Panc1 (cell line): ENCODE measurements at regions not wholly inside any gene's neighbourhood (a gene's known extent, or its start where the extent isn't known, plus 50 kb on each side); places are given as distances from the start of the nearest gene placed in this dataset.
A peak's percentile ranks its signal among the peaks of the same experiment; 100 is the strongest.

Source experiments
- ATAC-seq: fragments of 200-7000 bp; cut with Tn5 transposase; 2 replicates; pipeline ENCODE4 v1.9.1; 2020; ENCODE audit warnings: mild to moderate bottlenecking, moderate library complexity
- BruUV-seq: library from RNA; stranded (reverse); fragments of 400-500 nt; replicated peaks from 2 replicates; lab custom pipeline; 2021; lab: Mats Ljungman, UMichigan
- CTCF ChIA-PET: fragments of 300-600 bp; sonication (Branson Sonifier 250); formaldehyde crosslinking; loops from one replicate; lab custom pipeline; 2022; ENCODE audit warnings: antibody characterized with exemption; lab: Charles Lee
- POLR2A ChIA-PET: fragments of 300-600 bp; sonication (Branson Sonifier 250); formaldehyde crosslinking; loops from one replicate; lab custom pipeline; 2022; ENCODE audit warnings: antibody characterized with exemption; lab: Charles Lee
- DNase-seq: peaks from one replicate; pipeline ENCODE4 v3.0.0-alpha.2; 2010; ENCODE audit warnings: low read depth, low spot score
- H3K27ac ChIP-seq: 2 replicates; pipeline ENCODE4 v1.5.1; 2011; ENCODE audit warnings: mild to moderate bottlenecking, low read length, inconsistent platforms
- H3K27me3 ChIP-seq: fragments of 200-500 bp; sonication (Bioruptor generic); 2 replicates; pipeline ENCODE4 v1.6.0; 2014; ENCODE audit warnings: low read length, inconsistent platforms; ENCODE audit not compliant: control insufficient read depth, insufficient read depth
- H3K36me3 ChIP-seq: fragments of 200-500 bp; sonication (Bioruptor generic); 2 replicates; pipeline ENCODE4 v1.5.1; 2014; ENCODE audit warnings: inconsistent platforms, mild to moderate bottlenecking, low read length, moderate library complexity; ENCODE audit not compliant: control insufficient read depth, insufficient read depth
- H3K4me1 ChIP-seq: 2 replicates; pipeline ENCODE4 v1.5.1; 2011; ENCODE audit warnings: inconsistent platforms, mild to moderate bottlenecking, low read length, moderate library complexity; ENCODE audit not compliant: control insufficient read depth, insufficient read depth
- H3K4me3 ChIP-seq, 2 experiments: 2 replicates each; pipeline ENCODE4 v1.5.1; 2011 to 2012; ENCODE audit warnings: low read depth in 2 of 2, low read length in 2 of 2, mild to moderate bottlenecking in 2 of 2, inconsistent platforms in 1 of 2, moderate library complexity in 1 of 2
- H3K9me3 ChIP-seq: fragments of 200-500 bp; sonication (Bioruptor generic); 2 replicates; pipeline ENCODE4 v1.5.1; 2014; ENCODE audit warnings: low read depth, mild to moderate bottlenecking, inconsistent platforms, low read length, moderate library complexity; ENCODE audit not compliant: control insufficient read depth, insufficient read depth
- POLR2AphosphoS5 ChIP-seq: IDR thresholded peaks from 2 replicates; pipeline ENCODE4 v1.6.1; 2012; ENCODE audit warnings: mild to moderate bottlenecking, low read depth, low read length, moderate library complexity
- SIN3A ChIP-seq: IDR thresholded peaks from 2 replicates; pipeline ENCODE4 v1.6.1; 2012; ENCODE audit warnings: low read depth, mild to moderate bottlenecking, low read length, moderate library complexity, borderline replicate concordance; ENCODE audit not compliant: insufficient read depth
- TCF7L2 ChIP-seq: IDR thresholded peaks from 2 replicates; pipeline ENCODE4 v1.6.1; 2011; ENCODE audit warnings: mild to moderate bottlenecking, low read depth, low read length, inconsistent platforms
- in situ Hi-C: cut with HindIII; loops from 2 replicates; pipeline ENCODE4 v1.10.0; 2016; ENCODE audit warnings: low sequenced_read_pairs, low pct_unique_long_range_greater_than_20kb
- intact Hi-C: fragments of 100-400 bp; cut with micrococcal nuclease; formaldehyde crosslinking; loops from one replicate; pipeline ENCODE4 v1.10.0; 2022; ENCODE audit not compliant: unreplicated experiment
- TF ChIP-seq, protein P1 (sequence below): fragments of 450-650 bp; IDR thresholded peaks from 2 replicates; pipeline ENCODE4 v1.5.1; 2017; ENCODE audit warnings: mild to moderate bottlenecking
- TF ChIP-seq, protein P2 (sequence below), 2 experiments: IDR thresholded peaks; 2 replicates each; pipeline ENCODE4 v1.6.1; 2011 to 2012; ENCODE audit warnings: low read depth in 2 of 2, control low read depth in 1 of 2, low read length in 1 of 2, mild to moderate bottlenecking in 1 of 2, moderate library complexity in 1 of 2; ENCODE audit not compliant: insufficient read depth in 1 of 2

DNA sequence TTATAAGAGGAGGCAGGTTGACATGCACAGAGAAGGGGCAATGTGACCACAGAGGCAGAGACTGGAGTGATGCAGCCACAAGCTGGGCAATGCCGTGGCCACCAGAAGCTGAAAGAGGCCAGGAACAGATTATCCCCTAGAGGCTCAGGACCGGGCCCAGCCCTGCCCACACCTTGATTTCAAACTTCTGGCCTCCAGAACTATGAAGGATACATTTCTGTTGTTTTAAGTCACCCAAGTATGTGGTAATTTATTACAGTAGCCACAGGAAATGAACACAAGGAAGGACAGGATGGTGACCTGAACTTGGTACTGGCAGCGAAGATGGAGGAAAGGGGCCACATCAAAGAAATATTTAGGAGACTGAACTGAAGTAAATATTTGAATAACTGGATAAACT, 66.8 kb upstream of the RIOK3 start:
- intact Hi-C loops (no loop called here), in situ Hi-C loops (no loop called here)
- BruUV-seq = no TSS peak
- Histone ChIP-seq H3K4me3 (no peak overlapping the region), H3K27me3 (no peaks in the 10 kb centered on the region), H3K27ac (peak overlapping the region; percentile 40; the same call in 1 of the 2 replicates), H3K36me3 (no peaks in the 10 kb centered on the region), H3K4me1 (peaks cover 3% of the 10 kb centered on the region; the same call in 1 of the 2 replicates), H3K9me3 (no peaks in the 10 kb centered on the region)
- TF ChIP-seq, protein P1, sequence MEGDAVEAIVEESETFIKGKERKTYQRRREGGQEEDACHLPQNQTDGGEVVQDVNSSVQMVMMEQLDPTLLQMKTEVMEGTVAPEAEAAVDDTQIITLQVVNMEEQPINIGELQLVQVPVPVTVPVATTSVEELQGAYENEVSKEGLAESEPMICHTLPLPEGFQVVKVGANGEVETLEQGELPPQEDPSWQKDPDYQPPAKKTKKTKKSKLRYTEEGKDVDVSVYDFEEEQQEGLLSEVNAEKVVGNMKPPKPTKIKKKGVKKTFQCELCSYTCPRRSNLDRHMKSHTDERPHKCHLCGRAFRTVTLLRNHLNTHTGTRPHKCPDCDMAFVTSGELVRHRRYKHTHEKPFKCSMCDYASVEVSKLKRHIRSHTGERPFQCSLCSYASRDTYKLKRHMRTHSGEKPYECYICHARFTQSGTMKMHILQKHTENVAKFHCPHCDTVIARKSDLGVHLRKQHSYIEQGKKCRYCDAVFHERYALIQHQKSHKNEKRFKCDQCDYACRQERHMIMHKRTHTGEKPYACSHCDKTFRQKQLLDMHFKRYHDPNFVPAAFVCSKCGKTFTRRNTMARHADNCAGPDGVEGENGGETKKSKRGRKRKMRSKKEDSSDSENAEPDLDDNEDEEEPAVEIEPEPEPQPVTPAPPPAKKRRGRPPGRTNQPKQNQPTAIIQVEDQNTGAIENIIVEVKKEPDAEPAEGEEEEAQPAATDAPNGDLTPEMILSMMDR = no peak
- no peak for TF ChIP-seq POLR2AphosphoS5
- TF ChIP-seq, protein P2, sequence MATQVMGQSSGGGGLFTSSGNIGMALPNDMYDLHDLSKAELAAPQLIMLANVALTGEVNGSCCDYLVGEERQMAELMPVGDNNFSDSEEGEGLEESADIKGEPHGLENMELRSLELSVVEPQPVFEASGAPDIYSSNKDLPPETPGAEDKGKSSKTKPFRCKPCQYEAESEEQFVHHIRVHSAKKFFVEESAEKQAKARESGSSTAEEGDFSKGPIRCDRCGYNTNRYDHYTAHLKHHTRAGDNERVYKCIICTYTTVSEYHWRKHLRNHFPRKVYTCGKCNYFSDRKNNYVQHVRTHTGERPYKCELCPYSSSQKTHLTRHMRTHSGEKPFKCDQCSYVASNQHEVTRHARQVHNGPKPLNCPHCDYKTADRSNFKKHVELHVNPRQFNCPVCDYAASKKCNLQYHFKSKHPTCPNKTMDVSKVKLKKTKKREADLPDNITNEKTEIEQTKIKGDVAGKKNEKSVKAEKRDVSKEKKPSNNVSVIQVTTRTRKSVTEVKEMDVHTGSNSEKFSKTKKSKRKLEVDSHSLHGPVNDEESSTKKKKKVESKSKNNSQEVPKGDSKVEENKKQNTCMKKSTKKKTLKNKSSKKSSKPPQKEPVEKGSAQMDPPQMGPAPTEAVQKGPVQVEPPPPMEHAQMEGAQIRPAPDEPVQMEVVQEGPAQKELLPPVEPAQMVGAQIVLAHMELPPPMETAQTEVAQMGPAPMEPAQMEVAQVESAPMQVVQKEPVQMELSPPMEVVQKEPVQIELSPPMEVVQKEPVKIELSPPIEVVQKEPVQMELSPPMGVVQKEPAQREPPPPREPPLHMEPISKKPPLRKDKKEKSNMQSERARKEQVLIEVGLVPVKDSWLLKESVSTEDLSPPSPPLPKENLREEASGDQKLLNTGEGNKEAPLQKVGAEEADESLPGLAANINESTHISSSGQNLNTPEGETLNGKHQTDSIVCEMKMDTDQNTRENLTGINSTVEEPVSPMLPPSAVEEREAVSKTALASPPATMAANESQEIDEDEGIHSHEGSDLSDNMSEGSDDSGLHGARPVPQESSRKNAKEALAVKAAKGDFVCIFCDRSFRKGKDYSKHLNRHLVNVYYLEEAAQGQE (IDR thresholded peaks at IDR 0.05; ENCODE audit: insufficient read depth in 1 of 2, low read depth in 2 of 2, low read length in 1 of 2) = no peak
- no peak for TF ChIP-seq TCF7L2
- no peak for TF ChIP-seq SIN3A
- POLR2A ChIA-PET = no interaction called here
- CTCF ChIA-PET = no interaction called here
- DNase-seq (no peak), ATAC-seq (no peak)

DNA sequence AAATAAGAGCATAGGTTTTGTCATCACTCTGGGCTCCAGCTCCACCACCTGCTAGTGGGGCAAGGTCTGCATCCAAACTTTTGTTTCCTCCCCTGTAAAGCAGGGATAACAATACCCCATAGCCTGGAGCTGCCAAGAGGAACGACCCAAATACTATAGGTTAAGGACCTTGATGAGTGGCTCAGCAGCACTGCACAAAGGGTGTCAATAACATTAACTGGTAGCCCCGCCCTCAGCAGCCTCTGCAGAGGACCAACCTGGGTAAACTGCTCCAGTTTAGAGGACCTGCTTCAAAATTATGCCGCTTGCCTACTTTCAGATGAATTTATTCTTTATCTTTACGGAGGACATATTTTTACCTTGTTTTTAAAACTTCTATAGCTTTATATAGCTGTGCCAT, 65.8 kb upstream of the RIOK3 start:
- intact Hi-C loops = no loop called here
- ATAC-seq = no peak

More for the DNA sequence above, 65.8 kb upstream of the RIOK3 start:
- CTCF ChIA-PET = interaction anchor here (0.5 kb wide), 1 partner anchor 260 kb away, joined by 3 read pairs; no protein-coding TSS in a partner anchor
- Histone ChIP-seq H3K36me3 (no peaks in the 10 kb centered on the region), H3K27me3 (no peaks in the 10 kb centered on the region), H3K4me1 (peaks cover 3% of the 10 kb centered on the region; the same call in 1 of the 2 replicates), H3K27ac (no peak overlapping the region), H3K9me3 (no peaks in the 10 kb centered on the region), H3K4me3 (no peak overlapping the region)
- TF ChIP-seq SIN3A (no peak), POLR2AphosphoS5 (no peak), TCF7L2 (no peak)
- TF ChIP-seq, protein P2 (IDR thresholded peaks at IDR 0.05; ENCODE audit: insufficient read depth in 1 of 2, low read depth in 2 of 2, low read length in 1 of 2) = no peak
- TF ChIP-seq, protein P1 = no peak
- POLR2A ChIA-PET = no interaction called here
- no TSS peak for BruUV-seq
- DNase-seq = no peak
- in situ Hi-C loops = no loop called here
